H9 (cell line): ENCODE measurements at regions not wholly inside any gene's neighbourhood (a gene's known extent, or its start where the extent isn't known, plus 50 kb on each side); places are given as distances from the start of the nearest gene placed in this dataset.

Experiments used
- DNase-seq: peaks from one replicate; pipeline ENCODE4 v3.0.0-alpha.2; 2017
- H2AFZ ChIP-seq: one replicate; pipeline ENCODE4 v1.6.1; 2013; ENCODE audit warnings: mild to moderate bottlenecking, low read length, control low read depth, moderate library complexity
- H2AK5ac ChIP-seq: 2 replicates; pipeline ENCODE4 v1.6.1; 2013; ENCODE audit warnings: low read length, control low read depth, mixed read lengths; ENCODE audit not compliant: insufficient read length
- H2BK120ac ChIP-seq: one replicate; pipeline ENCODE4 v1.6.1; 2013; ENCODE audit warnings: low read depth, mild to moderate bottlenecking, low read length, control low read depth, inconsistent platforms; ENCODE audit not compliant: poor library complexity, severe bottlenecking
- H2BK12ac ChIP-seq: 2 replicates; pipeline ENCODE4 v1.6.1; 2013; ENCODE audit warnings: low read length, control low read depth, mixed read lengths, low read depth; ENCODE audit not compliant: insufficient read length
- H2BK15ac ChIP-seq: 2 replicates; pipeline ENCODE4 v1.6.1; 2013; ENCODE audit warnings: low read depth, low read length, control low read depth
- H2BK20ac ChIP-seq: one replicate; pipeline ENCODE4 v1.6.1; 2013; ENCODE audit warnings: low read depth, mild to moderate bottlenecking, low read length, control low read depth, inconsistent platforms; ENCODE audit not compliant: poor library complexity, severe bottlenecking
- H2BK5ac ChIP-seq: 2 replicates; pipeline ENCODE4 v1.6.1; 2013; ENCODE audit warnings: low read length, control low read depth, mixed read lengths; ENCODE audit not compliant: insufficient read length
- H3K14ac ChIP-seq: 2 replicates; pipeline ENCODE4 v1.6.1; 2013; ENCODE audit warnings: low read length, control low read depth; ENCODE audit not compliant: insufficient read depth
- H3K18ac ChIP-seq: 2 replicates; pipeline ENCODE4 v1.6.1; 2013; ENCODE audit warnings: low read depth, mild to moderate bottlenecking, mixed read lengths, low read length, control low read depth; ENCODE audit not compliant: insufficient read length
- H3K23ac ChIP-seq: 2 replicates; pipeline ENCODE4 v1.6.1; 2013; ENCODE audit warnings: low read length, control low read depth, mixed read lengths, low read depth; ENCODE audit not compliant: insufficient read length
- H3K23me2 ChIP-seq: 2 replicates; pipeline ENCODE4 v1.6.1; 2013; ENCODE audit warnings: low read depth, mild to moderate bottlenecking, mixed read lengths, low read length, control low read depth; ENCODE audit not compliant: insufficient read length, poor library complexity, severe bottlenecking
- H3K27ac ChIP-seq: 2 replicates; pipeline ENCODE4 v1.5.1; 2013; ENCODE audit warnings: low read length, control low read depth, mixed read lengths, low read depth; ENCODE audit not compliant: insufficient read length
- H3K27me3 ChIP-seq: 2 replicates; pipeline ENCODE4 v1.6.1; 2013; ENCODE audit warnings: low read length, control low read depth, inconsistent platforms; ENCODE audit not compliant: insufficient read depth
- H3K4ac ChIP-seq: 2 replicates; pipeline ENCODE4 v1.6.1; 2013; ENCODE audit warnings: low read depth, mild to moderate bottlenecking, control low read depth, inconsistent platforms, low read length, moderate library complexity
- H3K4me1 ChIP-seq: 2 replicates; pipeline ENCODE4 v1.6.1; 2013; ENCODE audit warnings: low read length, control low read depth, inconsistent platforms; ENCODE audit not compliant: insufficient read depth
- H3K4me2 ChIP-seq: 2 replicates; pipeline ENCODE4 v1.6.1; 2013; ENCODE audit warnings: low read length, control low read depth, mixed read lengths; ENCODE audit not compliant: insufficient read length, insufficient read depth
- H3K56ac ChIP-seq: 2 replicates; pipeline ENCODE4 v1.6.1; 2013; ENCODE audit warnings: low read depth, mild to moderate bottlenecking, mixed read lengths, low read length, control low read depth; ENCODE audit not compliant: insufficient read length
- H3K79me1 ChIP-seq: 2 replicates; pipeline ENCODE4 v1.6.1; 2013; ENCODE audit warnings: low read depth, mild to moderate bottlenecking, moderate library complexity, low read length, control low read depth, inconsistent platforms; ENCODE audit not compliant: insufficient read depth, poor library complexity, severe bottlenecking
- H3K79me2 ChIP-seq: 2 replicates; pipeline ENCODE4 v1.6.1; 2013; ENCODE audit warnings: low read length, control low read depth, inconsistent platforms; ENCODE audit not compliant: insufficient read depth
- H3K9ac ChIP-seq: 2 replicates; pipeline ENCODE4 v1.6.1; 2013; ENCODE audit warnings: low read length, control low read depth, mixed read lengths; ENCODE audit not compliant: insufficient read length; ENCODE audit errors: extremely low read depth
- H3K9me3 ChIP-seq: one replicate; pipeline ENCODE4 v1.6.1; 2013; ENCODE audit warnings: low read depth, low read length, inconsistent platforms; ENCODE audit not compliant: control insufficient read depth
- H3T11ph ChIP-seq: one replicate; pipeline ENCODE4 v1.6.1; 2013; ENCODE audit warnings: mild to moderate bottlenecking, low read length, control low read depth, inconsistent platforms
- H4K20me1 ChIP-seq: one replicate; pipeline ENCODE4 v1.6.1; 2013; ENCODE audit not compliant: control insufficient read depth, insufficient read length, insufficient read depth
- H4K5ac ChIP-seq: 2 replicates; pipeline ENCODE4 v1.6.1; 2013; ENCODE audit warnings: low read depth, mild to moderate bottlenecking, mixed read lengths, low read length, control low read depth; ENCODE audit not compliant: insufficient read length
- H4K8ac ChIP-seq: replicated peaks from 2 replicates; pipeline ENCODE4 v1.6.1; 2013; ENCODE audit warnings: low read length, control low read depth, mixed read lengths, low read depth; ENCODE audit not compliant: insufficient read length
- H4K91ac ChIP-seq: 2 replicates; pipeline ENCODE4 v1.6.1; 2013; ENCODE audit warnings: low read depth, mild to moderate bottlenecking, moderate library complexity, mixed read lengths, low read length, control low read depth; ENCODE audit not compliant: insufficient read length
- H3K27ac Mint-ChIP-seq, 3 experiments: 2 replicates in 2 of 3; 3 replicates in 1 of 3; pipeline ENCODE4 v1.8.0; 2020 to 2021; ENCODE audit warnings: mixed read lengths in 3 of 3, mild to moderate bottlenecking in 1 of 3, moderate library complexity in 1 of 3
- H3K27me3 Mint-ChIP-seq: 2 replicates; pipeline ENCODE4 v1.8.0; 2021; ENCODE audit warnings: low read depth, mild to moderate bottlenecking, moderate library complexity, mixed read lengths
- H3K36me3 Mint-ChIP-seq, 3 experiments: 2 replicates in 2 of 3; 3 replicates in 1 of 3; pipeline ENCODE4 v1.8.0; 2020 to 2021; ENCODE audit warnings: low read depth in 3 of 3, mixed read lengths in 3 of 3; ENCODE audit not compliant: insufficient read depth in 1 of 3
- H3K4me1 Mint-ChIP-seq, 2 experiments: 2 replicates each; pipeline ENCODE4 v1.8.0; 2020; ENCODE audit warnings: mixed read lengths in 2 of 2
- H3K4me3 Mint-ChIP-seq, 2 experiments: 2 replicates in 1 of 2; 3 replicates in 1 of 2; pipeline ENCODE4 v1.8.0; 2020 to 2021; ENCODE audit warnings: mild to moderate bottlenecking in 2 of 2, mixed read lengths in 2 of 2, moderate library complexity in 1 of 2
- H3K9me3 Mint-ChIP-seq, 2 experiments: 2 replicates in 1 of 2; 3 replicates in 1 of 2; pipeline ENCODE4 v1.8.0; 2020; ENCODE audit warnings: mild to moderate bottlenecking in 2 of 2, mixed read lengths in 2 of 2, moderate library complexity in 1 of 2
- CTCF ChIP-seq: fragments of 200-600 bp; sonication (generic); conservative IDR thresholded peaks from 3 replicates; pipeline ENCODE4 v1.8.0; 2021; ENCODE audit warnings: antibody characterized with exemption, mild to moderate bottlenecking
- WGBS: extraction: QIAGEN DNeasy Blood & Tissue Kit; methylation state at CpG from one replicate; pipeline ENCODE4 v1.1.7; 2013; ENCODE audit warnings: missing lambda C conversion rate, low lambda C conversion rate, mixed read lengths; ENCODE audit not compliant: insufficient read length; ENCODE audit errors: extremely low coverage; 5-methylcytosine and 5-hydroxymethylcytosine counted together

- no peaks in the 10 kb centered on the region for H3K4me1 ChIP-seq
- H3K27me3 Mint-ChIP-seq: no peaks in the 10 kb centered on the region
- no peak overlapping the region for H3K9ac ChIP-seq
- H3T11ph ChIP-seq: no peak overlapping the region
- H2BK20ac ChIP-seq: no peak overlapping the region
- H4K5ac ChIP-seq: no peak overlapping the region
- H2BK15ac ChIP-seq: no peak overlapping the region
- no peak overlapping the region for H3K4me3 Mint-ChIP-seq
- H3K4ac ChIP-seq: no peak overlapping the region
- H3K79me1 ChIP-seq: no peaks in the 10 kb centered on the region
- no peaks in the 10 kb centered on the region for H3K9me3 ChIP-seq
- no peak overlapping the region for H2BK5ac ChIP-seq
- H4K8ac ChIP-seq: no peak overlapping the region
- no peaks in the 10 kb centered on the region for H3K23me2 ChIP-seq
- no peak overlapping the region for H3K27ac ChIP-seq
- no peak overlapping the region for H3K23ac ChIP-seq
- H3K14ac ChIP-seq: no peak overlapping the region
- peaks cover 0 to 4% of the 10 kb centered on the region in 2 experiments; a peak in 2 of 4 replicates for H3K4me1 Mint-ChIP-seq
- H3K36me3 Mint-ChIP-seq: no peaks in the 10 kb centered on the region
- no peak for DNase-seq
- no peak overlapping the region for H4K91ac ChIP-seq
- H3K4me2 ChIP-seq: no peak overlapping the region
- no peak overlapping the region for H3K27ac Mint-ChIP-seq
- no peak overlapping the region for H3K56ac ChIP-seq
- no peaks in the 10 kb centered on the region for H3K9me3 Mint-ChIP-seq
- no CpG with 5 or more reads among the region's 1 CpG for WGBS
- H2BK12ac ChIP-seq: no peak overlapping the region
- H3K79me2 ChIP-seq: no peaks in the 10 kb centered on the region
- no peak overlapping the region for H3K18ac ChIP-seq
- H4K20me1 ChIP-seq: no peaks in the 10 kb centered on the region
- no peak for TF ChIP-seq CTCF
- H2BK120ac ChIP-seq: no peak overlapping the region
- H2AFZ ChIP-seq: no peak overlapping the region
- H3K27me3 ChIP-seq: no peaks in the 10 kb centered on the region
- H2AK5ac ChIP-seq: no peak overlapping the region
Measured at GRCh38 chr4:158018831-158019230, 154.0 kb downstream of the GASK1B start.
